ENCODE measurements at regions not wholly inside any gene's neighbourhood (a gene's known extent, or its start where the extent isn't known, plus 50 kb on each side); places are given as distances from the start of the nearest gene placed in this dataset.

- no peak for TF ChIP-seq CTCF (IDR thresholded peaks at IDR 0.05; ENCODE audit: low read length)
- no peak for TF ChIP-seq EZH2 (optimal IDR thresholded peaks at IDR 0.05; ENCODE audit: low read depth, low read length)
Observed at GRCh38 chr3:105274536-105274935, 92.2 kb upstream of the ALCAM start.

All from MM.1S (cell line).